ENCODE measurements at regions not wholly inside any gene's neighbourhood (a gene's known extent, or its start where the extent isn't known, plus 50 kb on each side); places are given as distances from the start of the nearest gene placed in this dataset.

DNA sequence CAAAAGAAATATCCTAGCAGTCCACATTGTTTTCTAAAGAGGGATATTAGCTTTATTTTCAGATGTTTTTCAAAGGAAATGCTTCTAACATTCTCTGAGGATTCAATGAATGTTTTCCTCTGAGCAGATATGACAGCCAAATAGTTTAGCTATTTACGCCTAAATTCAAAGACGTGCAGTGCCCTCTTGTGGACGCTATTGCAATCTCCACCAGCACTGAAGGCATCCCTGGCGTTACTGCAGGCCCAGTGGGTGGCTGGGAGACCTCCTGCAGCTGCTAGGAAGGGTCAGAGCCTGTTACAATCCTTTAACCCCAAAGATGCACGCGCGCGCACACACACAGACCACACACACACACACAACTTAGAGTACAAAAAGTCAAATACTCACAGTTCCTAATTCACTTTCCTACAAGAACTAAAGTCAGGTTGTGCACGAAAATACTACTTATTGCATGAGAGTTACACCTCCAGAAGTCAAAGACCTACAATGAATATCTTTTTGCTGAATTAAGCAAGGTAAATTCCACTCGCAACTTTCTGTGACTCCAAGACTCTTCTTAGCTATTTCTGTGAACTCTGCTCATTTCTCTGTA is 589.3 kb upstream of the TMEM132C start (continued):
- no peak for TF ChIP-seq MYBL2 (CRISPR knock-in tag; IDR thresholded peaks at IDR 0.05)
- TF ChIP-seq, protein P1, sequence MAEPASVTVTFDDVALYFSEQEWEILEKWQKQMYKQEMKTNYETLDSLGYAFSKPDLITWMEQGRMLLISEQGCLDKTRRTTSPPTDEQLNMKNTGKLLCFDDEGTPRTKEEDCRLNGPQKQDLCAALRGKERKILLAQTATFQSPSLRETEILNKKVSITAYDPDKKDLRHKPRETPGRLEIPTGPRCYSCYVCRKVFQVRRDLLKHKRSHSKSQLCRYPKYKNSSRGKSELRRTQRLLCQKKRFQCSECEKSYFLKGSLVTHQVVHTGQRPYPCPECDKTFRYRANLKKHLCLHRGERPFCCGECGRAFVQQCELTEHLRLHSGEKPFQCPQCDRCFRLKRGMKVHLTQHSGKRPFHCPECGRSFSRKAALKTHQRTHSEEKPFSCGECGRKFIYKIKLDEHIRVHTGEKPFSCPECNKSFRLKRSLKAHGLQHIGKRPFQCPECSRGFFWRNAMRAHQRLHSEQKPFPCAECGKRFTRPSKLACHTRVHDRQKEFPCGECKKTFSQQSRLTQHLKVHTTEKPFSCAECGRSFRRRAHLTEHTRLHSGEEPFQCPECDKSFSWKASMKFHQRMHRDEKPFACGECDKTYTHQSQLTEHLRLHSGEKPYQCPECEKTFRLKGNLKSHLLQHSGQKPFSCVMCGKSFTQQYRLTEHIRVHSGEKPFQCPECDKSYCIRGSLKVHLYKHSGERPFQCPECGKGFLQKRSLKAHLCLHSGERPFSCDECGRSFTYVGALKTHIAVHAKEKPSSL (CRISPR knock-in tag; conservative IDR thresholded peaks at IDR 0.05), result no peak
- TF ChIP-seq, protein P2, sequence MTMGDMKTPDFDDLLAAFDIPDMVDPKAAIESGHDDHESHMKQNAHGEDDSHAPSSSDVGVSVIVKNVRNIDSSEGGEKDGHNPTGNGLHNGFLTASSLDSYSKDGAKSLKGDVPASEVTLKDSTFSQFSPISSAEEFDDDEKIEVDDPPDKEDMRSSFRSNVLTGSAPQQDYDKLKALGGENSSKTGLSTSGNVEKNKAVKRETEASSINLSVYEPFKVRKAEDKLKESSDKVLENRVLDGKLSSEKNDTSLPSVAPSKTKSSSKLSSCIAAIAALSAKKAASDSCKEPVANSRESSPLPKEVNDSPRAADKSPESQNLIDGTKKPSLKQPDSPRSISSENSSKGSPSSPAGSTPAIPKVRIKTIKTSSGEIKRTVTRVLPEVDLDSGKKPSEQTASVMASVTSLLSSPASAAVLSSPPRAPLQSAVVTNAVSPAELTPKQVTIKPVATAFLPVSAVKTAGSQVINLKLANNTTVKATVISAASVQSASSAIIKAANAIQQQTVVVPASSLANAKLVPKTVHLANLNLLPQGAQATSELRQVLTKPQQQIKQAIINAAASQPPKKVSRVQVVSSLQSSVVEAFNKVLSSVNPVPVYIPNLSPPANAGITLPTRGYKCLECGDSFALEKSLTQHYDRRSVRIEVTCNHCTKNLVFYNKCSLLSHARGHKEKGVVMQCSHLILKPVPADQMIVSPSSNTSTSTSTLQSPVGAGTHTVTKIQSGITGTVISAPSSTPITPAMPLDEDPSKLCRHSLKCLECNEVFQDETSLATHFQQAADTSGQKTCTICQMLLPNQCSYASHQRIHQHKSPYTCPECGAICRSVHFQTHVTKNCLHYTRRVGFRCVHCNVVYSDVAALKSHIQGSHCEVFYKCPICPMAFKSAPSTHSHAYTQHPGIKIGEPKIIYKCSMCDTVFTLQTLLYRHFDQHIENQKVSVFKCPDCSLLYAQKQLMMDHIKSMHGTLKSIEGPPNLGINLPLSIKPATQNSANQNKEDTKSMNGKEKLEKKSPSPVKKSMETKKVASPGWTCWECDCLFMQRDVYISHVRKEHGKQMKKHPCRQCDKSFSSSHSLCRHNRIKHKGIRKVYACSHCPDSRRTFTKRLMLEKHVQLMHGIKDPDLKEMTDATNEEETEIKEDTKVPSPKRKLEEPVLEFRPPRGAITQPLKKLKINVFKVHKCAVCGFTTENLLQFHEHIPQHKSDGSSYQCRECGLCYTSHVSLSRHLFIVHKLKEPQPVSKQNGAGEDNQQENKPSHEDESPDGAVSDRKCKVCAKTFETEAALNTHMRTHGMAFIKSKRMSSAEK (CRISPR knock-in tag; IDR thresholded peaks at IDR 0.05; ENCODE audit: borderline replicate concordance), result no peak
- no peak for TF ChIP-seq JAZF1 (CRISPR knock-in tag; IDR thresholded peaks at IDR 0.05)
- TF ChIP-seq, protein P3, sequence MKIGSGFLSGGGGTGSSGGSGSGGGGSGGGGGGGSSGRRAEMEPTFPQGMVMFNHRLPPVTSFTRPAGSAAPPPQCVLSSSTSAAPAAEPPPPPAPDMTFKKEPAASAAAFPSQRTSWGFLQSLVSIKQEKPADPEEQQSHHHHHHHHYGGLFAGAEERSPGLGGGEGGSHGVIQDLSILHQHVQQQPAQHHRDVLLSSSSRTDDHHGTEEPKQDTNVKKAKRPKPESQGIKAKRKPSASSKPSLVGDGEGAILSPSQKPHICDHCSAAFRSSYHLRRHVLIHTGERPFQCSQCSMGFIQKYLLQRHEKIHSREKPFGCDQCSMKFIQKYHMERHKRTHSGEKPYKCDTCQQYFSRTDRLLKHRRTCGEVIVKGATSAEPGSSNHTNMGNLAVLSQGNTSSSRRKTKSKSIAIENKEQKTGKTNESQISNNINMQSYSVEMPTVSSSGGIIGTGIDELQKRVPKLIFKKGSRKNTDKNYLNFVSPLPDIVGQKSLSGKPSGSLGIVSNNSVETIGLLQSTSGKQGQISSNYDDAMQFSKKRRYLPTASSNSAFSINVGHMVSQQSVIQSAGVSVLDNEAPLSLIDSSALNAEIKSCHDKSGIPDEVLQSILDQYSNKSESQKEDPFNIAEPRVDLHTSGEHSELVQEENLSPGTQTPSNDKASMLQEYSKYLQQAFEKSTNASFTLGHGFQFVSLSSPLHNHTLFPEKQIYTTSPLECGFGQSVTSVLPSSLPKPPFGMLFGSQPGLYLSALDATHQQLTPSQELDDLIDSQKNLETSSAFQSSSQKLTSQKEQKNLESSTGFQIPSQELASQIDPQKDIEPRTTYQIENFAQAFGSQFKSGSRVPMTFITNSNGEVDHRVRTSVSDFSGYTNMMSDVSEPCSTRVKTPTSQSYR (CRISPR knock-in tag; IDR thresholded peaks at IDR 0.05), result no peak
- TF ChIP-seq ZNF138 (CRISPR knock-in tag; conservative IDR thresholded peaks at IDR 0.05), result no peak
- TF ChIP-seq, protein P4, sequence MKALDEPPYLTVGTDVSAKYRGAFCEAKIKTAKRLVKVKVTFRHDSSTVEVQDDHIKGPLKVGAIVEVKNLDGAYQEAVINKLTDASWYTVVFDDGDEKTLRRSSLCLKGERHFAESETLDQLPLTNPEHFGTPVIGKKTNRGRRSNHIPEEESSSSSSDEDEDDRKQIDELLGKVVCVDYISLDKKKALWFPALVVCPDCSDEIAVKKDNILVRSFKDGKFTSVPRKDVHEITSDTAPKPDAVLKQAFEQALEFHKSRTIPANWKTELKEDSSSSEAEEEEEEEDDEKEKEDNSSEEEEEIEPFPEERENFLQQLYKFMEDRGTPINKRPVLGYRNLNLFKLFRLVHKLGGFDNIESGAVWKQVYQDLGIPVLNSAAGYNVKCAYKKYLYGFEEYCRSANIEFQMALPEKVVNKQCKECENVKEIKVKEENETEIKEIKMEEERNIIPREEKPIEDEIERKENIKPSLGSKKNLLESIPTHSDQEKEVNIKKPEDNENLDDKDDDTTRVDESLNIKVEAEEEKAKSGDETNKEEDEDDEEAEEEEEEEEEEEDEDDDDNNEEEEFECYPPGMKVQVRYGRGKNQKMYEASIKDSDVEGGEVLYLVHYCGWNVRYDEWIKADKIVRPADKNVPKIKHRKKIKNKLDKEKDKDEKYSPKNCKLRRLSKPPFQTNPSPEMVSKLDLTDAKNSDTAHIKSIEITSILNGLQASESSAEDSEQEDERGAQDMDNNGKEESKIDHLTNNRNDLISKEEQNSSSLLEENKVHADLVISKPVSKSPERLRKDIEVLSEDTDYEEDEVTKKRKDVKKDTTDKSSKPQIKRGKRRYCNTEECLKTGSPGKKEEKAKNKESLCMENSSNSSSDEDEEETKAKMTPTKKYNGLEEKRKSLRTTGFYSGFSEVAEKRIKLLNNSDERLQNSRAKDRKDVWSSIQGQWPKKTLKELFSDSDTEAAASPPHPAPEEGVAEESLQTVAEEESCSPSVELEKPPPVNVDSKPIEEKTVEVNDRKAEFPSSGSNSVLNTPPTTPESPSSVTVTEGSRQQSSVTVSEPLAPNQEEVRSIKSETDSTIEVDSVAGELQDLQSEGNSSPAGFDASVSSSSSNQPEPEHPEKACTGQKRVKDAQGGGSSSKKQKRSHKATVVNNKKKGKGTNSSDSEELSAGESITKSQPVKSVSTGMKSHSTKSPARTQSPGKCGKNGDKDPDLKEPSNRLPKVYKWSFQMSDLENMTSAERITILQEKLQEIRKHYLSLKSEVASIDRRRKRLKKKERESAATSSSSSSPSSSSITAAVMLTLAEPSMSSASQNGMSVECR (CRISPR knock-in tag; IDR thresholded peaks at IDR 0.05; ENCODE audit: borderline replicate concordance), result no peak
- TF ChIP-seq, protein P5, sequence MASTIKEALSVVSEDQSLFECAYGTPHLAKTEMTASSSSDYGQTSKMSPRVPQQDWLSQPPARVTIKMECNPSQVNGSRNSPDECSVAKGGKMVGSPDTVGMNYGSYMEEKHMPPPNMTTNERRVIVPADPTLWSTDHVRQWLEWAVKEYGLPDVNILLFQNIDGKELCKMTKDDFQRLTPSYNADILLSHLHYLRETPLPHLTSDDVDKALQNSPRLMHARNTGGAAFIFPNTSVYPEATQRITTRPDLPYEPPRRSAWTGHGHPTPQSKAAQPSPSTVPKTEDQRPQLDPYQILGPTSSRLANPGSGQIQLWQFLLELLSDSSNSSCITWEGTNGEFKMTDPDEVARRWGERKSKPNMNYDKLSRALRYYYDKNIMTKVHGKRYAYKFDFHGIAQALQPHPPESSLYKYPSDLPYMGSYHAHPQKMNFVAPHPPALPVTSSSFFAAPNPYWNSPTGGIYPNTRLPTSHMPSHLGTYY (CRISPR knock-in tag; IDR thresholded peaks at IDR 0.05), result no peak
- TF ChIP-seq SOX15 (CRISPR knock-in tag; IDR thresholded peaks at IDR 0.05), result no peak
- TF ChIP-seq NFYB (CRISPR knock-in tag; conservative IDR thresholded peaks at IDR 0.05; ENCODE audit: low read depth), result no peak
- TF ChIP-seq ZNF416 (CRISPR knock-in tag; IDR thresholded peaks at IDR 0.05), result no peak
- TF ChIP-seq, protein P6, sequence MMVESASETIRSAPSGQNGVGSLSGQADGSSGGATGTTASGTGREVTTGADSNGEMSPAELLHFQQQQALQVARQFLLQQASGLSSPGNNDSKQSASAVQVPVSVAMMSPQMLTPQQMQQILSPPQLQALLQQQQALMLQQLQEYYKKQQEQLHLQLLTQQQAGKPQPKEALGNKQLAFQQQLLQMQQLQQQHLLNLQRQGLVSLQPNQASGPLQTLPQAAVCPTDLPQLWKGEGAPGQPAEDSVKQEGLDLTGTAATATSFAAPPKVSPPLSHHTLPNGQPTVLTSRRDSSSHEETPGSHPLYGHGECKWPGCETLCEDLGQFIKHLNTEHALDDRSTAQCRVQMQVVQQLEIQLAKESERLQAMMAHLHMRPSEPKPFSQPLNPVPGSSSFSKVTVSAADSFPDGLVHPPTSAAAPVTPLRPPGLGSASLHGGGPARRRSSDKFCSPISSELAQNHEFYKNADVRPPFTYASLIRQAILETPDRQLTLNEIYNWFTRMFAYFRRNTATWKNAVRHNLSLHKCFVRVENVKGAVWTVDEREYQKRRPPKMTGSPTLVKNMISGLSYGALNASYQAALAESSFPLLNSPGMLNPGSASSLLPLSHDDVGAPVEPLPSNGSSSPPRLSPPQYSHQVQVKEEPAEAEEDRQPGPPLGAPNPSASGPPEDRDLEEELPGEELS (CRISPR knock-in tag; IDR thresholded peaks at IDR 0.05), result no peak
- no peak for TF ChIP-seq SP1 (CRISPR knock-in tag; conservative IDR thresholded peaks at IDR 0.05)
- TF ChIP-seq FOXK1 (CRISPR knock-in tag; IDR thresholded peaks at IDR 0.05), result no peak
- TF ChIP-seq TCF7 (CRISPR knock-in tag; IDR thresholded peaks at IDR 0.05; ENCODE audit: low read depth), result no peak
- peak; percentile 35; the same call in 1 of the 2 replicates for TF ChIP-seq ZNF423 (CRISPR knock-in tag; IDR thresholded peaks at IDR 0.05)
- no peak for TF ChIP-seq GTF2I (CRISPR knock-in tag; conservative IDR thresholded peaks at IDR 0.05)
- TF ChIP-seq, protein P7, sequence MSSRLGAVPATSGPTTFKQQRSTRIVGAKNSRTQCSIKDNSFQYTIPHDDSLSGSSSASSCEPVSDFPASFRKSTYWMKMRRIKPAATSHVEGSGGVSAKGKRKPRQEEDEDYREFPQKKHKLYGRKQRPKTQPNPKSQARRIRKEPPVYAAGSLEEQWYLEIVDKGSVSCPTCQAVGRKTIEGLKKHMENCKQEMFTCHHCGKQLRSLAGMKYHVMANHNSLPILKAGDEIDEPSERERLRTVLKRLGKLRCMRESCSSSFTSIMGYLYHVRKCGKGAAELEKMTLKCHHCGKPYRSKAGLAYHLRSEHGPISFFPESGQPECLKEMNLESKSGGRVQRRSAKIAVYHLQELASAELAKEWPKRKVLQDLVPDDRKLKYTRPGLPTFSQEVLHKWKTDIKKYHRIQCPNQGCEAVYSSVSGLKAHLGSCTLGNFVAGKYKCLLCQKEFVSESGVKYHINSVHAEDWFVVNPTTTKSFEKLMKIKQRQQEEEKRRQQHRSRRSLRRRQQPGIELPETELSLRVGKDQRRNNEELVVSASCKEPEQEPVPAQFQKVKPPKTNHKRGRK (CRISPR knock-in tag; IDR thresholded peaks at IDR 0.05; ENCODE audit: borderline replicate concordance), result no peak
